HTR-8/SVneo (cell line): ENCODE measurements at regions not wholly inside any gene's neighbourhood (a gene's known extent, or its start where the extent isn't known, plus 50 kb on each side); places are given as distances from the start of the nearest gene placed in this dataset.
"Not testable (repeated sequence)": the region's sequence is repeated elsewhere in the genome, so short reads cannot be mapped to it uniquely, and the experiment has no call there.

Experiments
- DNase-seq: peaks from one replicate; pipeline ENCODE4 v3.0.0; 2011; ENCODE audit warnings: low spot score, mixed read lengths; ENCODE audit not compliant: insufficient read length
- FAIRE-seq: peaks from 2 replicates; lab custom pipeline; 2011; peaks lifted over from hg19 to GRCh38; lab: Jason Lieb, UNC

DNA sequence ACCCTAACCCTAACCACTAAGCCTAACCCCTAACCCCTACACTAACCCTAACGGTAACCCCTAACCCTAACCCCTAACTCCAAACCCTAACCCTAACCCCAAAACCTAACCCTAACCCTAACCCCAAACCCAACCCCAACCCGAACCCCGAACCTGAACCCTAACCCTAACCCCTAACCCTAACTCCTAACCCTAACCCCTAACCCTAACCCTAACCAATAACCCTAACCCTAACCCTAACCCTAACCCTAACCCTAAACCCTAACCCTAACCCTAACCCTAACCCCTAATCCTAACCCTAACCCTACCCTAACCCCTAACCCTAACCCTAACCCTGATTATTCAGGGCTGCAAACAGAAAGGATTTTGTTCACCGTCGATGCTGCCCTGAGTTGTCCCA, 144.6 kb upstream of the DUSP22 start:
- not testable (repeated sequence) for DNase-seq, FAIRE-seq

DNA sequence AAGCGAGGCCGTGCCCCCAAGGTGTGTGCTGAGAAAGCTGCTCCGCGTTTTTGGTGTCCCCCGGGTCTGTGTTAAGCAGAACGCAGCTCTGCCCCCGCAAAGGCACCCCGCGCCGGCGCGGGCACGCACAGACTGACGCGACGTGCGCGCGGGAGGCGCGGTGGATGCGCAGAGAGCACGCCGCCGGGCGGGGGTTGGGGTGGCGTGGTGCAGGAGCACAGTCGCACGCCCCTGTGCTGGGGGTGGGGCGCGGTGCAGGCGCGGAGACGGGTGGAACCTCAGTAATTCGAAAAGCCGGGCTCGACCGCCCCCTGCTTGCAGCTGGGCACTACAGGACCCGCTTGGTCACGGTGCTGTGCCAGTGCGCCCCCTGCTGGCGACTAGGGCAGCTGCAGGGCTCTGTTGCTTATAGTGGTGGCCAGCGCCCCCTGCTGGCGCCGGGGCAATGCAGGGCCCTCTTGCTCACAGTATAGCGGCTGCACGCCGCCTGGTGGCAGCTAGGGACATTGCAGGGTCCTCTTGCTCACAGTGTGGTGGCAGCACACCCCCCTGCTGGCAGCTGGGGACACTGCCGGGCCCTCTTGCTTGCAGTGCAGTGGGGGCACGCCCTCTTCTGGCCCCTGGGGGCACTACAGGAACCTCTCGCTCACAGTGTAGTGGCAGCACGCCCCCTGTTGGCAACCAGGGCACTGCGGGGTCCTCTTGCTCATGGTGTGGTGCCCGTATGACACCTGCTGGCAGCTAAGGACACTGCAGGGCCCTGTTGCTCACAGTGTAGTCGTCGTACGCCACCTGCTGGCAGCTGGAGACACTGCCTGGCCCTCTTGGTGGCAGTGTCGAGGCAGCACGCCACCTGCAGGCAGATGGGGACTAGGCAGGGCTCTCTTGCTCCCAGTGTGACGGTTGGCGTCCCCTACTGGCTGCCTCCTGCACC, 144.0 kb upstream of the DUSP22 start:
- DNase-seq, FAIRE-seq: not testable (repeated sequence)

DNA sequence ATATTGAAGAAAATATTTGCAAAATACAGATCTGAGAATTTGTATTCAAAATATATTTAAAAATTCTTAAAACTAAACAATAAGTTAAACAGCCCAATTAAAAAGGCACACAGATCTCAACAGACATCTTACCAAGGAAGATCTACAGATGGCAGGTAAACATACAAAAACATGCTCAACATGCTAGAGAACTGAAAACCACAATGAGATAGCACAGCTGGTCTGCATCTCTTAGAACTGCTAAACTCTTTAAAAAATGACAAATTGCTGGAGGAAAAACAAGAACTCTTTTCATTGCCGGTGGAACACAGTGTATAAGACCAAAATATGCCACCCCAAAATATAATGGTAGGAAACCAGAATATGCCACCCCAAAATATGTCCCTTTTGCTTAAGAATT, 142.1 kb upstream of the DUSP22 start:
- not testable (repeated sequence) for FAIRE-seq, DNase-seq

DNA sequence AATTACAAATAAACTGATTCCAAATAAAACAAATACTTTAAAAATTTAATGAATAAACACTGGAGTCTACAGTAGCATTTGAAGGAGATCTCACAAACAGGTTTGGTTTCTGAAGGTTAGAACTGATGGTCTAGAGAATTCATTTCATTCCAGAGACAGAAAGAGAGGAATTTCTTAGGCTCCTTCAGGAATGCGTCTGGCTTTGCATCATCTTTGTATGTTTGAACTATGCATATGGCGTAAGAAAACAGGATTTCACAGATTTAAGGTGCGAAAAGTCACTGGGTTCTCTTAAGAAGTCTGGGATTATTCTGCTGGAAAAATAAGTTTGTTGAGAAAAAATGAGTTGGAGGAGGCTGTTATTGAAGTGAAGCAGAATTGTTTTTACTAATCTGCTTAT, 139.9 kb upstream of the DUSP22 start:
- FAIRE-seq, DNase-seq: not testable (repeated sequence)

DNA sequence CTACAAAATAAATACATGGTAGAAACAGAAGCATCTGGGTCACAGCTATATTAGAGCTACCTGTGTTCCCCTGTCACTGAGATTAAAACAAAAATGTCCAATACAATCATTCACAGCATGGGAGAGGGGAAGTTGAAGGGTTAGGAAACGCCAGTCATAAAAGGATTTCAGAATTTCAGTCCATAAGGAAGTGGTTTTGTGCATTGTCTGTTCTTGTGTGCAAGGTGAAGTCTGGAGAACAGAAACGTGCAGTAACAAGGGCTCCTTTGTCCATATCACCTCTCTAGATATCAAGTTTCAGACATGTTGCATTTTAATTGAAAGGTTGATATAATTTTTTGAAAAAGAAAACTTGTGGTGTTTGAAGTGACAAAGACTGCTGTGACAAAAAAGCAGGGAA, 139.3 kb upstream of the DUSP22 start:
- FAIRE-seq, DNase-seq: not testable (repeated sequence)

DNA sequence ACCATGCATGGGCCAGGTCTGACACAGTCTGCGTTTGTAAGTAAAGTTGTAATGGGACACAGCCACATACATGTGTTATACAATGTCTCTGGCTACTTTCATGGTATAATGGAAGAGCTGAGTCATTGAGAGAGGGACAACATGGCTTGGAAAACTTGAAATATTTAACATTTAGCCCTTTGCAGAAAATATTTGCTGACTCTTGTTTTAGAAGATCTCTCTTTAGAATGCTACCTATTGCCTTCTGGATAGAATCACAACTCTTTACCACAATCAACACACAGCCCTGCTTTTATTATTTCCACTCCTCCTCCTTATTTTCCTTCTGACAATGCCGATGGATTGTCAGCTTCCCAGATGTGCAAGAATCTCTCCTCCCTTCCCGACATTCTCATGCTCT, 138.4 kb upstream of the DUSP22 start:
- DNase-seq, FAIRE-seq: not testable (repeated sequence)

DNA sequence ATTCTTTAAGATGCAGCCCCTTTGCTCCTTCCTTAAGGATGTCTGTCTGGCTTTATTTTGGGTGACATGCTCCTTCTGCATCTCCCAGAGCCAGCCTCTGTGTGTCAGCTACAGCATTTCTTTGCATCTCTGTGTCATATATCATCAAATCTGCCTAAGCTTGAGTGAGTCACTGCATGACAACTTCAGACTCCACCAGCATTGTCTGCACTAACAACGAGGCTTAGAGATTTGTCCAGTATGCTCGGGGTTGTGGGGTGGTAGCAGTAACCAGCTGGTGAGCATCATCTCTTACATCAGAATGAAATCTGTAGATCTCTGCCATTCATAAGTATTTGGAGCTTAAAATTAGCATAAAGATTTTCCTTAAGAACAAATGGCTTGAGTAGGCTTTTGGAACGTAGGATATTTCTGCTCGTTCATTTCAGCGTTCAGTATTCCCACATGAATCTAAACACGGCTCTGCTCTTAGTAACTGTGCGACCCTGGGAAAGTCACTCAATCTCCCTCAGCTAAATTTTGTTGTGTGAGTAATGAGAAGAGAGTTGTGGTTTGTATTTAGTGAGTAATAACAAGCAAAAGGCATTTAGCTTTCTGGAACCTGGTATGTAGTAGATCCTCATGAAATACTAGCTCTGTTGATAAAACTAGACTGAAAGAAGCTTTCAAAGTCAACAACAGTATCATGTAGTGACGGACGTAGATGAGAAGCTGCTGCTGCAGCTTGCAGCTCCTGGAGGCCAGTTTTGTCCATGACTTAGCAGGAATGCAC, 137.8 kb upstream of the DUSP22 start:
- DNase-seq, FAIRE-seq: not testable (repeated sequence)

DNA sequence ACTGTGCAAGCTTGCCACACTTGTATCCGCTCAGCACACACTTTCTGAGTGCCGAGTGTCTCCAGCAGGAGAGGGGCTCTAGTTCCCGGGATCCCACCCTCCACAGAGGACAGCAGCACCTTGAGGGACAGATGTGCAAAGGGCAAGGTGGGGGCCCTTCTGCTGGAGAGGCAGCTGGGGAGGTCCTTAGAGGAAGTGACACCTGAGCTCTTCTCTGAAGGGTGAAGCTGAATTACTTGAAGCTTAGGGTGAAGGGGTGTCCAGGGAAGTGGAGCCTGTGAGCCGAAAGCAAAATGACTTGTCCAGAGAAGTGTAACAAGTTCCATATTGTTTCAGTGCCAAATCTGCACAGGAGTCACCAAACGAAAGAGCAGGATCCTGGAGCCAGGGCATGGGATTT, 136.3 kb upstream of the DUSP22 start:
- DNase-seq (no peak), FAIRE-seq (no peak)

DNA sequence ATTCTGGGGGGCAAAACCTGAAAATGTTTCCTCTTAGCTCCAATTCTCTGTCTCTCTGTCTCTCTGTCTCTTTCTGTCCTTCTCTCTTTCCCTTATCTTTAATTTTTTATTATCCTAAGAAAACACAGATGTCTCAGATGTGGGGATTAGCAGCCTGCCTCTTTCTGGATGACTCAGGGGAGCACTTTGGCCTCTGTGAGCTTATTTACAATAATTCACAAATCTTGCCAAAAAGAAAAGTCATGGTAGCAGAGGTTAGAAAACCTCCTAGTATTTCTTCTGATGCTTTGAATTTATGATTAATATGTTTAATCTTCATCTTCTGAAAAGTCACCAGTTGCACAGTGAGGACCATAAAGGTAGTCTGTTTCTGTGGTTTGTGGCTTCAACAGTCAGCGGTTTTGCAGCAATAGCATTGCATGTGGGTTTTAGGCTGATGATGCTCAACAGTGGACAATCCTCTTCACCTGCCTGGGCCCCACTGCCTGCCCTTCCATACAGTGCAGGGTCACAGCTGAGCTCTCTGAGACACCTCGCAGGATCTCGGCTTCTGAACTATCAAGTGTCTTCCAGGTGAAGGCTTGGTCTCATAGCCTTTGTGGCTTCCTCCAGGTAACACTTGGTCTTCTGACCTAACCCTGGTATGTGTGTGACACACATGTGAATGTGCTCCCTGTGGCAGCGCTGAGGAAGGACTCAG, 135.7 kb upstream of the DUSP22 start:
- DNase-seq: not testable (repeated sequence)

DNA sequence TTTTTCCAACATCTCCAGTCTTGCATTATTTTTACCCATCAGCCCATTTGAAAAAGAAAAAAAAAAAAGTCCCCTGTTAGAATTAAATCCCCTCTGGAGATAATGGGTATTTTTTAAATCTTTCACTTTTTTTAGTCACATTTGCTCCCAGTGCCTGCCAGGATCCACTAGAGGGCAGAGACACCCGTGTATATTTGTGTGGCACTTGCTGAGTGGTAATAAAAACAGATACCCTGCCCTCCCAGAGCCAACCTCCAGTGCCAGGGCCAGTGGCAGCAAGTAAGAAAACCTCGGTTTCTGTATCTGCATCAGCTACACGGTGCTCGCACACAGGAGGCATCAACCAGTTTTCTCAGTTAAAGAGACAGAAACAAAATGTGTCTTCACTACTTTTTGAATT, 135.1 kb upstream of the DUSP22 start:
- DNase-seq, FAIRE-seq: not testable (repeated sequence)

More for the DNA sequence above, 135.7 kb upstream of the DUSP22 start:
- FAIRE-seq: not testable (repeated sequence)

DNA sequence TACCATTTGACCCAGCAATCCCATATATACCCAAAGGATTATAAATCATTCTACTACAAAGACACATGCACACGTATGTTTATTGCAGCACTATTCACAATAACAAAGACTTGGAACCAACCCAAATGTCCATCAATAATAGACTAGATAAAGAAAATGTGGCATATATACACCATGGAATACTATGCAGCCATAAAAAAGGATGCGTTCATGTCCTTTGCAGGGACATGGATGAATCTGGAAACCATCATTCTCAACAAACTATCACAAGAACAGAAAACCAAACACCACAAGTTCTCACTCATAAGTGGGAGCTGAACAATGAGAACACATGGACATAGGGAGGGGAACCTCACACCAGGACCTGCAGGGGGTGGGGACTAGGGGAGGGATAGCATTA, 130.6 kb upstream of the DUSP22 start:
- DNase-seq, FAIRE-seq: not testable (repeated sequence)

DNA sequence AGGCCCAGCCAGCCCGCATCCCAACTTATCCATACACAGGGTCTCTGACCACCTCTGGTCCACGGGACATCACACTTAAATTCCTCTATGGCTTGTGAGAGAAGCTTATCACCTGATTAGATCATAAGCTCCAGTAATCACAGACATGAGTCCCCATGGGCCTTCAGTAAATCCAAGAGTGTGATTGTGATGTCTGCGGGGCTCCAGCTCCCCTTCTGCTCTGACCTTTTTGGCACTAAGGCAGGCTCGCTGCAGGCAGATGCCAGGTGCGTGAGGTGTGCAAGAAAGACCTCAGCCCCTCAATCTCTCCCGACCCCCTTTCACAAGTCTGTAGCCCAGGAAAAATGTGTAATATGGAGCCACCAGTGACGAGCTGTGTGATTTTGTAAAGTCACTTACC, 127.6 kb upstream of the DUSP22 start:
- FAIRE-seq: no peak
- DNase-seq: no peak

DNA sequence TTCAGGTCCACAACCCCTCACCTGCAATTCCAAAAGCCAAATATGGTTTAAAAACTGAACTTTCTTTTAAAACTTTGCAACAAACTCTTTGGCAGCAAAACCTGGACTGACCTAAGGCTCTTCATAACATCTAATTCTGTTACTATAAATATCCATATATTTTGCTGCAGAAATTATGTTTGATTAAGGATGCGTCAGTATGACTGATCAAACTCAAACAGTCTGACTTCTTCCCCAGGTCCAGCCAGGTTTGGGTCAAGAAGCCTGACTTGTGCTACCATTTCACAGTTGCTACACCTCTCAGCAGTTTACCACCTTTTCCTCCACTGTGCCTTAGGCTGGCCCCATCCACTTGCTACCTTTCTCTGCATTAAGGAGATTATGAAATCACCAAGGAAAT, 127.0 kb upstream of the DUSP22 start:
- no peak for DNase-seq
- no peak for FAIRE-seq

DNA sequence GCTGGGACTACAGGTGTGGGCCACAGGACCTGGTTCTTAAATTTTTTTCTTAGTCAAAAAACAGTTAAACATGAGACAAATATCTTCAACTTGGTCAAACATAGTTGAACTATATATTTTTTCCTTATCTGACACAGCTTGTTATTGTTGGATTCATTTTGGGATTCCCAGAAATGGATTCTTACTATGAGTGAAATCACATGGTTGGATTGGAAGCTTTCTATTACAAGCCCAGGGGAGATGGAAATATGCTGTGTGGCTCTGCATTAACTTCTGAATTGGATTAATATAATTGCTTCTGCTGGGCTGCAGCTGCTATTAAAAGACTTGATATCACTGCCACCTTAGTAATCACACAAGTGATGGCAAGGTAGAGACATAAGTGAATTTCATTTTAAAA, 126.4 kb upstream of the DUSP22 start:
- FAIRE-seq (no peak), DNase-seq (no peak)

DNA sequence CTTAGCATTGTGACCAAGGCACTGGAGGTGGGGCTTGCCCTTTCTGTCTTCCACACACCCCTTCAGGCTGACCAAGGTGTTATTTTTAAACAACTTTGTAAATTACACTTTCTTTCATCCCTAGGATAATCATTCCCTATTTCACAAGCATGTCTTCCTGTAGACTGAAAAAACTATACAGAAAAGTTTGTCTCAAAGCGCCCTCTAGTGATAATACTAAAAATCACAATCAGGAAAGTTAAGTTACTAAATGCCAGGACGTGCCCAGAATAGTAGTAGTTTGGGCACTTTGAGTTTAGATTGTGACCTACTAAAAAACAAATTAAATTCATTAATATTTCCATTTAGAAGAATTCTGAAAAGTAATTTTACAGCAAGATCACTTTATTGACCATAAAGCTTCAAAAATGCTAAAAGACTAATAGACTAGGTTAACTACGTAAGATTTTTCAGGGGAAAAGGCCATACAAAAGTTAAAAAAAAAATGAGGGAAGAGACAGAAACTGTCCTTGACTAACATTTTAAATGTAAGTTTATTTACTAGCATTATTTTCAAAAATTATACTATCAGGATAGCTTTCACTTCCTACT, 123.3 kb upstream of the DUSP22 start:
- FAIRE-seq (no peak), DNase-seq (peak; percentile 66)

DNA sequence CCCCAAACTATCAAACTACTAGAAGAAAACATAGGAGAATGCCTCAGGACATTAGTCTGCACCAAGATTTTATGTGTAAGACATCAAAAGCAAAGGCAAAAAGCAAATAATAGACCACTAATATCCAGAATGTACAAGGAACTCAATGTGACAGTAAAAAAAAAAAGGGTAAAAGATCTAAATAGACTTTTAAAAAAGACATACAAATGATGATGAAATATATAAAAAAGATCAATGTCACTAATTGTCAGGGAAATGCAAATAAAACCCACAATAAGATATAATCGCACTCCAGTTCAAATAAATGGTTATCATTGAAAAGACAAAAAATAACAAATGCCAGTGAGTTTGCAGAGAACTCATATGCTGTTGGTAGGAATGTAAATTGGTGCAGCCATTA, 118.3 kb upstream of the DUSP22 start:
- DNase-seq (no peak), FAIRE-seq (no peak)

DNA sequence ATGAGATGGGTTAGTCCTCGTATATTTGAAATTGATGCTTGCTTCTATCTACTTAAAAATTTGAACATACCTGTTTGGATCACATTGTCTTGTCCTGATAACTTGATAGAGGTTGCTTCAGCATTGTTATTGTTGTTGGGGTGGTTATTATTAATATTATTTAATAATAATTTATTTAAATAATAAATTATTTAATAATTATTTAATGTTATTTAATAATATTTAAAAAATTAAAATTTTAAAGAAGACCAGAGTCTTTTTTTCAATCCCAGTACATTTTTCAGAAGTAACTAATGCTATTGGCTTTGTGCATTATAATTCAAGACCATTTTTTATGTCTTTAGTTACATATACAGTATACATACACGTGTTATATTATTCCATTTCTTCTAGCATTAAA, 116.6 kb upstream of the DUSP22 start:
- DNase-seq: no peak
- FAIRE-seq: no peak

DNA sequence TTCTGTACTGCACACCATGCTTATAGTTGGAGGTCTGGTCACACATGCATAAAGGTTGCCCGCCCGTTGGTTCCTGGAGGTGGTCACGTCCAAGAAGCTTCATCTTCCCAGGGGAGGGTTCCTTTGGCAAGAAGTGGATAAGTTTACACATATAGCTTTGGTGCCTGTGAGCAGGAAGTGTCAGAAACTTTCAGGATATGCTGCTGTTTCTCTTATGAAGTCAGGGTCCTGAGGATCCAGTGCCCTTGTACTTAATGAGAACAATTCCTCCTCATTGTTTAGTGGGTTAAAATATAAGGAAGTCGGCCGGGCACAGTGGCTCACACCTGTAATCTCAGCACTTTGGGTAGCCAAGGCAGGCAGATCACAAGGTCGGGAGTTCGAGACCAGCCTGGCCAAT, 115.5 kb upstream of the DUSP22 start:
- FAIRE-seq (no peak), DNase-seq (no peak)

DNA sequence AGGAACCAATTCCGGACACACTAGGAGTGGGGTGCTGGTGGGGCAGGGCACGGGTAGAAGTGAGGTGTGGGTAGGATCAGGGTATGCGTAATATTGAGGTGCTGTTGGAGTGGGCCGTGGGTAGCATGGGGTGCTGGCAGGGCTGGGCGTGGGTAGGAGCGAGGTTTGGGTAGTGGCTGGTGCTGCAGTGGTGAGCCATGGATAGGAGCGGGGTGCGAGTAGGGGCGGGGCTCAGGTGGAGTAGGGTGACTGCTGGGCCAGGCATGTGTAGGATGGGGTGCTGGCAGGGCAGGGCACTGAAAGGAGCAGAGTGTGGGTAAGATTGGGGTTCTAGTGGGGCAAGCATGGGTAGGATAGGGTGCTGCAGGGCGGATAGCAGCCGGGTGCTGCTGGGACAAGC, 114.2 kb upstream of the DUSP22 start:
- DNase-seq: no peak
- FAIRE-seq: no peak

DNA sequence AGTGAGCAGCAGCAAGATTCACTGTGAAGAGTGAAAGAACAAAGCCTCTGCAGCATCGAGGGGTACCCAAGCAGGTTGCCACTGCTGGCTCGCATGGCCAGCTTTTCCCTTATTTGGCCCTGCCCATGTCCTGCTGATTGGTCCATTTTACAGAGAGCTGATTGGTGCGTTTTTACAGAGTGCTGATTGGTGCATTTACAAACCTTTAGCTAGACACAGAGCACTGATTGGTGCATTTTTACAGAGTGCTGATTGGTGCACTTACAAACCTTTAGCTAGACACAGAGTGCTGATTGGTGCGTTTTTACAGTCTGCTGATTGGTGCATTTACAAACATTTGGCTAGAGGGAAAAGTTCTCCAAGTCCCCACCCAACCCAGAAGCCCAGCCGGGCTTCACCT, 113.4 kb upstream of the DUSP22 start:
- not testable (repeated sequence) for DNase-seq, FAIRE-seq
